SU-DHL-6 (cell line): ENCODE measurements at regions not wholly inside any gene's neighbourhood (a gene's known extent, or its start where the extent isn't known, plus 50 kb on each side); places are given as distances from the start of the nearest gene placed in this dataset.

Source experiments
- H2AFZ ChIP-seq: fragments of 200-600 bp; sonication (generic); 2 replicates; pipeline ENCODE4 v1.6.1; 2014; ENCODE audit warnings: low read depth, mild to moderate bottlenecking, moderate library complexity, mixed read lengths, antibody characterized with exemption, low read length; ENCODE audit not compliant: severe bottlenecking
- H3F3A ChIP-seq: fragments of 200-600 bp; shearing (Covaris generic); 2 replicates; pipeline ENCODE4 v1.6.0; 2016; ENCODE audit warnings: antibody characterized with exemption, mild to moderate bottlenecking; ENCODE audit not compliant: insufficient read depth
- H3K27ac ChIP-seq: fragments of 200-600 bp; sonication (generic); 2 replicates; pipeline ENCODE4 v1.5.1; 2016; ENCODE audit warnings: low read depth, mild to moderate bottlenecking, low read length, moderate library complexity, mixed read lengths
- H3K27me3 ChIP-seq: fragments of 200-600 bp; sonication (generic), shearing (Covaris generic); 2 replicates; pipeline ENCODE4 v1.6.0; 2014; ENCODE audit warnings: mild to moderate bottlenecking, low read length
- H3K36me3 ChIP-seq: fragments of 200-600 bp; sonication (generic); 2 replicates; pipeline ENCODE4 v1.6.1; 2014; ENCODE audit warnings: mild to moderate bottlenecking, low read length, mixed read lengths
- H3K4me2 ChIP-seq: fragments of 300-600, 200-600 bp; shearing (Covaris generic), sonication (generic); 2 replicates; pipeline ENCODE4 v1.6.0; 2014; ENCODE audit warnings: low read length, low read depth, mild to moderate bottlenecking; ENCODE audit not compliant: poor library complexity, severe bottlenecking
- H3K4me3 ChIP-seq: fragments of 200-600 bp; sonication (generic); 2 replicates; pipeline ENCODE4 v1.5.1; 2014; ENCODE audit warnings: antibody characterized with exemption, low read length, mild to moderate bottlenecking, mixed read lengths; ENCODE audit not compliant: insufficient read depth, poor library complexity, severe bottlenecking
- H3K79me2 ChIP-seq: fragments of 200-600 bp; sonication (generic); 2 replicates; pipeline ENCODE4 v1.6.1; 2014; ENCODE audit warnings: mild to moderate bottlenecking, low read length, moderate library complexity; ENCODE audit not compliant: insufficient read depth
- H3K9ac ChIP-seq: fragments of 200-600 bp; sonication (generic); 2 replicates; pipeline ENCODE4 v1.7.0; 2014; ENCODE audit warnings: mild to moderate bottlenecking, low read length
- H3K9me2 ChIP-seq: fragments of 200-600 bp; sonication (generic); replicated peaks from 2 replicates; pipeline ENCODE4 v1.6.1; 2014; ENCODE audit warnings: low read length; ENCODE audit not compliant: insufficient read depth
- H3K9me3 ChIP-seq: fragments of 200-600 bp; sonication (generic); 2 replicates; pipeline ENCODE4 v1.6.1; 2014; ENCODE audit warnings: low read length, mixed read lengths; ENCODE audit not compliant: insufficient read depth
- H4K20me1 ChIP-seq: fragments of 200-600 bp; sonication (generic); 2 replicates; pipeline ENCODE4 v1.6.1; 2014; ENCODE audit warnings: low read depth, mild to moderate bottlenecking, antibody characterized with exemption, low read length, moderate library complexity, mixed read lengths
- CTCF ChIP-seq: fragments of 200-600 bp; sonication (generic); IDR thresholded peaks from one replicate; pipeline ENCODE4 v1.5.1; 2017; ENCODE audit warnings: antibody characterized with exemption, mild to moderate bottlenecking, low read length, moderate library complexity; ENCODE audit not compliant: insufficient read depth, poor library complexity, severe bottlenecking
- EZH2phosphoT487 ChIP-seq: fragments of 200-600 bp; sonication (generic), shearing (Covaris generic); conservative IDR thresholded peaks from 2 replicates; pipeline ENCODE4 v1.6.1; 2018; ENCODE audit warnings: mild to moderate bottlenecking, antibody characterized with exemption, low read length, moderate library complexity, mixed read lengths

- Histone ChIP-seq H3K4me2 (no peak overlapping the region), H3K9me3 (no peaks in the 10 kb centered on the region), H3K9ac (no peak overlapping the region), H3F3A (no peaks in the 10 kb centered on the region), H3K27ac (no peak overlapping the region), H2AFZ (no peak overlapping the region), H3K79me2 (no peaks in the 10 kb centered on the region), H3K36me3 (no peaks in the 10 kb centered on the region), H3K27me3 (no peaks in the 10 kb centered on the region), H3K4me3 (no peak overlapping the region), H3K9me2 (no peaks in the 10 kb centered on the region), H4K20me1 (no peaks in the 10 kb centered on the region)
- TF ChIP-seq CTCF (no peak), EZH2phosphoT487 (no peak)
These were observed 383.9 kb downstream of the TMEM182 start for GRCh38 chr2:103145739-103146138.

GRCh38 chr2:103151046-103151445 is 389.2 kb downstream of the TMEM182 start:
- no peaks in the 10 kb centered on the region for H3K79me2 ChIP-seq
- no peaks in the 10 kb centered on the region for H3K9me3 ChIP-seq
- no peak overlapping the region for H3K4me2 ChIP-seq
- no peaks in the 10 kb centered on the region for H3K36me3 ChIP-seq
- H4K20me1 ChIP-seq: no peaks in the 10 kb centered on the region
- H3K9ac ChIP-seq: no peak overlapping the region
- H3K27ac ChIP-seq: no peak overlapping the region
- H3F3A ChIP-seq: no peaks in the 10 kb centered on the region
- H2AFZ ChIP-seq: no peak overlapping the region
- H3K27me3 ChIP-seq: no peaks in the 10 kb centered on the region
- no peak for TF ChIP-seq EZH2phosphoT487
- no peak for TF ChIP-seq CTCF
- no peak overlapping the region for H3K4me3 ChIP-seq
- no peaks in the 10 kb centered on the region for H3K9me2 ChIP-seq

GRCh38 chr2:103152556-103152955 is 390.7 kb downstream of the TMEM182 start:
- H3K9ac ChIP-seq: no peak overlapping the region
- H3K79me2 ChIP-seq: no peaks in the 10 kb centered on the region
- no peak overlapping the region for H2AFZ ChIP-seq

More at GRCh38 chr2:103152556-103152955, 390.7 kb downstream of the TMEM182 start:
- TF ChIP-seq EZH2phosphoT487 (no peak), CTCF (no peak)
- no peaks in the 10 kb centered on the region for H3K9me2 ChIP-seq
- H3F3A ChIP-seq: no peaks in the 10 kb centered on the region
- H3K27me3 ChIP-seq: no peaks in the 10 kb centered on the region
- no peak overlapping the region for H3K27ac ChIP-seq
- no peaks in the 10 kb centered on the region for H4K20me1 ChIP-seq
- H3K36me3 ChIP-seq: no peaks in the 10 kb centered on the region
- H3K9me3 ChIP-seq: no peaks in the 10 kb centered on the region
- no peak overlapping the region for H3K4me3 ChIP-seq
- H3K4me2 ChIP-seq: no peak overlapping the region
